Lower leg skin (tissue), 3 donors: ENCODE measurements at regions not wholly inside any gene's neighbourhood (a gene's known extent, or its start where the extent isn't known, plus 50 kb on each side); places are given as distances from the start of the nearest gene placed in this dataset.

ENCODE experiments used
- POLR2A ChIP-seq, 2 donors: fragments of 450-650 bp; IDR thresholded peaks; one replicate each; pipeline ENCODE4 v1.6.1; 2016 to 2017; ENCODE audit warnings: antibody characterized with exemption in 2 of 2, mild to moderate bottlenecking in 1 of 2, moderate library complexity in 1 of 2
- TF ChIP-seq, protein P1 (sequence below), 3 donors: fragments of 450-650 bp; IDR thresholded peaks; one replicate each; pipeline ENCODE4 v1.5.1; 2016; ENCODE audit warnings: antibody characterized with exemption in 3 of 3, mild to moderate bottlenecking in 3 of 3, moderate library complexity in 2 of 3

DNA sequence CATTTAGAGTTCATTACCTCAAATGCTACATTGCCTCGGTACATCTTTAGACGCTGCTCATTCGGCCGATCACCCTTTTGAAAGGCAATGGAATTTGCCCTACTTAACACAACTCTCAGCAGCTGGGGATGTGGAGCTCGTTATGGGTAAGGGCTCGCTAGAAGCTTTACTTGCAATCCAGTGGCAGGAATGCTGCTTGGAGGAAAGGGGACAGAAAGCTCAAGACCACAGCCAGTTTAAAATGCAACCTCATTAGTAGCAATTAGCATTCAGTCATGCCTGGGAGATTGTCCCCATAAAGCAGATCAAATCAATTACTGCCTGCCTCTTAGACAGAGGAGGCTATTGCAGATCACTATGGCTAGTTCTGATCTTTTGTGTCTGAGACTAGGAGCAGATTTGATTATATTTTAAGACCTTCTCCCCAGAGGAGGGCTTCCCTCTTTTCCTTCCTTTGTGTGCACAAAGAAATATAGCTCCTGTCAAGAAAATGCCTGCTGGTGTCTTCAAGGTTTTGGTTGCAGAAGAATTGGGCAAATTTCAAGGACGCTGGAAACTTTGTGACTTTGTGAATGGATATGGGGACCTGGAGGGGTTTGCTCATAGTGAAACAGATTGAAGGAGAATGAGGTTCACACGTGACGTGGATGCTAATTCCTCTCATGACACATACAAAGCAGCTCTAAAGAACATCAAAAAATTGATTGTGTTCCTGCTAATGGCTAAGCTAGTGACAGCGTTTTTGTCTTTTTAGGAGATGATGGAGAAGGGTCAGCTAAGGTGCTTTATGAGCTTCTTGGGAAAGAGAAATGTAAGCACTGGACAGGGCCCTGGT, 237.5 kb upstream of the GLRA2 start:
- TF ChIP-seq, protein P1, sequence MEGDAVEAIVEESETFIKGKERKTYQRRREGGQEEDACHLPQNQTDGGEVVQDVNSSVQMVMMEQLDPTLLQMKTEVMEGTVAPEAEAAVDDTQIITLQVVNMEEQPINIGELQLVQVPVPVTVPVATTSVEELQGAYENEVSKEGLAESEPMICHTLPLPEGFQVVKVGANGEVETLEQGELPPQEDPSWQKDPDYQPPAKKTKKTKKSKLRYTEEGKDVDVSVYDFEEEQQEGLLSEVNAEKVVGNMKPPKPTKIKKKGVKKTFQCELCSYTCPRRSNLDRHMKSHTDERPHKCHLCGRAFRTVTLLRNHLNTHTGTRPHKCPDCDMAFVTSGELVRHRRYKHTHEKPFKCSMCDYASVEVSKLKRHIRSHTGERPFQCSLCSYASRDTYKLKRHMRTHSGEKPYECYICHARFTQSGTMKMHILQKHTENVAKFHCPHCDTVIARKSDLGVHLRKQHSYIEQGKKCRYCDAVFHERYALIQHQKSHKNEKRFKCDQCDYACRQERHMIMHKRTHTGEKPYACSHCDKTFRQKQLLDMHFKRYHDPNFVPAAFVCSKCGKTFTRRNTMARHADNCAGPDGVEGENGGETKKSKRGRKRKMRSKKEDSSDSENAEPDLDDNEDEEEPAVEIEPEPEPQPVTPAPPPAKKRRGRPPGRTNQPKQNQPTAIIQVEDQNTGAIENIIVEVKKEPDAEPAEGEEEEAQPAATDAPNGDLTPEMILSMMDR (IDR thresholded peaks at IDR 0.05), result no peak
- no peak for TF ChIP-seq POLR2A (IDR thresholded peaks at IDR 0.05)
